ENCODE measurements at regions not wholly inside any gene's neighbourhood (a gene's known extent, or its start where the extent isn't known, plus 50 kb on each side); places are given as distances from the start of the nearest gene placed in this dataset.

DNA sequence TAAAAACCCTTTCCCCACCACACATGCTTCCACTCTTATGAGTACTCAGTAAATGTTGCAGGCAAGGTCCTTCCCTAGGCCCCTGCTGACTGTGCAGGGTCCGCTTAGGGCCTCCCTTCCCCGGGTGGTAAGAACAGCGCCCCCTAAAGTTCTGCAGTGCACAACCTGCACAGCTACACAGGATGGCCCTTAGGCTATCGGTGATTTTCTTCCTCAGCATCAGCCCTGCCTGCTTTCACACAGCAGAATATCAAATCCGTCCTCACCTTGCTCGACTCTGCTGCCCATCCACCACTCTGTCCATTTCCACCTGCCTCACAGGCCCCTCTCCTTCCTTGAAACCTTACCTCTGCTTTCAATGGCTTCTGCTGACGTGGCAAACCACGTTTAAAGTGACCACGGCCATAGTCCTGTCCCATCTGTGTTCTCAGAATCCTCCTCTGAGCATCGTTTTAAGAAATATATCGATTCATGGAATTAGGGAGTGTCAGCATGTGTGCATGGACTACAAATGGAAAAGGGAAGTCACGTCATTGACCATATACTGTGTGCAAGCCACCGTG is 51.4 kb upstream of the TMEM132E start:
- no peak for FAIRE-seq
- TF ChIP-seq, protein P1, sequence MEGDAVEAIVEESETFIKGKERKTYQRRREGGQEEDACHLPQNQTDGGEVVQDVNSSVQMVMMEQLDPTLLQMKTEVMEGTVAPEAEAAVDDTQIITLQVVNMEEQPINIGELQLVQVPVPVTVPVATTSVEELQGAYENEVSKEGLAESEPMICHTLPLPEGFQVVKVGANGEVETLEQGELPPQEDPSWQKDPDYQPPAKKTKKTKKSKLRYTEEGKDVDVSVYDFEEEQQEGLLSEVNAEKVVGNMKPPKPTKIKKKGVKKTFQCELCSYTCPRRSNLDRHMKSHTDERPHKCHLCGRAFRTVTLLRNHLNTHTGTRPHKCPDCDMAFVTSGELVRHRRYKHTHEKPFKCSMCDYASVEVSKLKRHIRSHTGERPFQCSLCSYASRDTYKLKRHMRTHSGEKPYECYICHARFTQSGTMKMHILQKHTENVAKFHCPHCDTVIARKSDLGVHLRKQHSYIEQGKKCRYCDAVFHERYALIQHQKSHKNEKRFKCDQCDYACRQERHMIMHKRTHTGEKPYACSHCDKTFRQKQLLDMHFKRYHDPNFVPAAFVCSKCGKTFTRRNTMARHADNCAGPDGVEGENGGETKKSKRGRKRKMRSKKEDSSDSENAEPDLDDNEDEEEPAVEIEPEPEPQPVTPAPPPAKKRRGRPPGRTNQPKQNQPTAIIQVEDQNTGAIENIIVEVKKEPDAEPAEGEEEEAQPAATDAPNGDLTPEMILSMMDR (IDR thresholded peaks at IDR 0.05; ENCODE audit: insufficient read depth, missing control alignments) = peak; percentile 13
- DNase-seq (ENCODE audit: insufficient read length, low spot score) = no peak

DNA sequence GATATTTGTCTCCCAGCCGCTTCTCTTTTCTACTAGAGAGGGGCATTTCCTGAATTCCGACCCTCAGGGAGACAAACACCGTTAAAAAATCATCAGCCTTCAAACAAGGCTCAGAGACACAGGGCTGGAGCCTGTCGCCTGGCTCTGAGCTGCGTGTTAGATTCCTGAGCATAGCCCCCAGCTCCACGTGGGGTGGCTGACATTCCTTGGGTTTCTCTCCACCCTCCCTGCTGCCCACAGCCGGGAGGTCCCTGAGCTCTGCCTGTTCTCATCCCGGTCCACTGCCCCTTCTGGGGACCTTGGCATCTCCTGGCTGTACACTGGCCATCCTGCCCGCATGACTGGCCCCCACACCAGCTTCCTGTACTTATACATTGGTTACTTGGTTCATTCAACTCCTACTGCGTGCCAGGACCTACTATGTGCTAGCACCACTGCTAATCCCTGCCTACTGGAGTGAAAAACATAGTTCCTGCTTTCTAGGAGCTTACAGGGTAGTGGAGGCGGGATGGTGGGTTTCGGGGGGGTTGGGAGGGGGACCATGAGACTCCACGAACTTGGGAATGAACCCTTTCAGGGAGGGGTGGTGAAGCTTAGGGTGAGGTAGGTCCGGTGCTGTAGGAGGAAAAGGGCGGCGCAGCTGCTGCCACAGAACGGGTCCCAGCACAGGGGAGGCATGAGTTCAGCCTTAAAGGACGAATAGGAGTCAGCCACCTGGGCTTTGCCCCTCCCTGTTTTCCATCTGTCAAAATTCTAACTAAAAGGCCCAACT is 52.1 kb upstream of the TMEM132E start:
- no peak for DNase-seq (ENCODE audit: insufficient read length, low spot score)
- FAIRE-seq = no peak
- TF ChIP-seq, protein P1 (IDR thresholded peaks at IDR 0.05; ENCODE audit: insufficient read depth, missing control alignments) = no peak

DNA sequence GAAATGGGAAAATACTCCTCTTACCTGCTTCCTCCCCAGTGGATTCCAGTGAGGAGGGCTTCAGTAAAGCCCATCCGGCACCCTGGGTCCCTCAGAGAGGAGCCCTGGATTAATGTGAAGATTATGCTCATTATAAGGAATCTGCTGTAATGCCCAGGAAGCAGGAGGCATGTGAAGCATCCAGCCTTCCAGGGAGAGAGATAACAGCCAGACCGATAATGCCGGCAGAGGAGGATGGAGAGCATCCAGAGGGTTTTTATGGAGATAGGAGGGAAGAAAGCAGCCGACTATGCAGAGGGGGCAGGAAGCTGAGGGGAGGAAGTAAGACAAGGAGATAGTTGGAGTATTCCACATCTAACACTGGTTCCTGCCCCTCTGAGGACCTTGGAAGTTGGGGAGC is 53.7 kb upstream of the TMEM132E start:
- FAIRE-seq = no peak
- no peak for DNase-seq (ENCODE audit: insufficient read length, low spot score)
- TF ChIP-seq, protein P1 (IDR thresholded peaks at IDR 0.05; ENCODE audit: insufficient read depth, missing control alignments) = no peak

DNA sequence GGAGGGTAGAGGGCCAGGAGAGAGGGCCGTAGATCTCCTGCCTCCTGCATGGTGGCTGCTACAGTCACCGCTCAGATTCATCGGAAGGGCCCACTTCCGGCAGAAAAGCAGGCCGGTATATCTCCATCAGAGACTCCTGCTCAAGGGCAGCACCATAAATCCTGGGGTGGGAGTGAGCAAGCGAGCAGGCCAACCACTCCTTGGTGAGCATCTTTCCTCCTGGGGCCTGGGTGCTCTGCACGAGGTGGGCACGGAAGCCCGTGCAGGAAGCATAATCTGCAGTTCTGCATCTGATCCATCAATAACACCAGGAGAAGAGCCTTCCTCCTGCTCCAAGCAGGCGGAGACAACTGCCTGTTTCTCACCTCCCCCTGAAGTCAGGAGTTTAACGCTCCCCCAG is 57.4 kb upstream of the TMEM132E start:
- TF ChIP-seq, protein P1 (IDR thresholded peaks at IDR 0.05; ENCODE audit: insufficient read depth, missing control alignments) = no peak
- no peak for FAIRE-seq
- DNase-seq (ENCODE audit: insufficient read length, low spot score) = no peak

DNA sequence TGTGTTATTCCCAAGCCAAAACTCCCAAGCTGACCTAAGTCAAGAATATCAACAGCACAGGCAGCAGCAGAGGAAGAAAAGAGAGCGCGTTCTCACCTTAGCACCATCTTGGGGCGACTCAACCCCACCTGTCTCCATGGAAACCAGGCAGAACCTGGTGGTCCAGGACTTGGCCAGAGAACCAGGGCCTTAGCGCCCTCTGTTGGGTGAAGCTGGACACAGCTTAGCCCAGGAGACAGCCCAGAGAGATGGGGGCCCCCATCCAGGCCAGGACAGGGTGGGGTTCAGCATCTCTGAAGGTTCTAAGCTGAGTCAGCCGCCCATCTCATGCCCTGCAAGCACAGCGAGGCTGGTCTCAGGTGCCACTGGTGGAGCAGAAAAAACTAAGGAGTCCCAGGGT is 60.1 kb upstream of the TMEM132E start:
- FAIRE-seq (no peak), DNase-seq (ENCODE audit: insufficient read length, low spot score) (no peak)
- TF ChIP-seq, protein P1 (IDR thresholded peaks at IDR 0.05; ENCODE audit: insufficient read depth, missing control alignments) = peak; percentile 57

DNA sequence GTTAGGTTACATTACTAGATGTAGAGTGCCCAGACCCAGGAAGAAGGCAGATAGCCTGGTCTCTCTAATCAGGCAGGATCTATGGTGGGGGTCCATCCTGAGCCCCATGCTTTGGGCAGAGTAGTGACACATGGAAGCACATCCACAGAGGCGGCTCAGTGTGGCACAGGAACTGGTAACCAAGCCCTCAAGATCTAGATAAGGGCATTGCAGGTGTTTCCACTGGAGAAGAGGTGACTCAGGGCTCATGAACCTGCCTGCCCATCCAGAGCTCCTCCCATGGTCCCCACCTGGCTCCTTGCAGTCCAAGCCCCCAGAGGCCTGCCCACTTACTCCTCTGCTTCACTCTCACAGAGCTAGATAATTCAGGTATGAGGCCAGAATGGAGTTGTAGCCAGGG is 62.0 kb upstream of the TMEM132E start:
- DNase-seq (ENCODE audit: insufficient read length, low spot score) (no peak), FAIRE-seq (no peak)
- TF ChIP-seq, protein P1 (IDR thresholded peaks at IDR 0.05; ENCODE audit: insufficient read depth, missing control alignments) = no peak

DNA sequence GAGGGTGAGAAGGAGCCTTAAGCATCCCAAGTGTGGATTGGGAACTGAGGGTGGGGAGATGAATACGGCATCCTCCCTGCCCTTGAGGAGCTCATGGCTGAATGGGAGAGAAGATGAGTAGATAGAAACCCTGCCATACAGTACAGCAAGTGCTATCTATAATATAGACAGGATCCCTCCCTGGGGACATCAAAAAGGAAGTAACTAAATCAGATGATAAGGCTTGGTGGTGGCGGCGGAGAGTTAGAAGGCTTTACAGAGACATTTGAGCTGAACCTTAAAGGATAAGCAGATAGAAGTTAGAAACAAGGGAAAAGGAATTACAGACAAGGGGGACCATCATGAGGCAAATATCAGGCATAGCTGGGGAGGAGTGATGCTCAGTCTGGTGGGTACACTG is 67.5 kb upstream of the TMEM132E start:
- FAIRE-seq = no peak
- TF ChIP-seq, protein P1 (IDR thresholded peaks at IDR 0.05; ENCODE audit: insufficient read depth, missing control alignments) = no peak
- no peak for DNase-seq (ENCODE audit: insufficient read length, low spot score)

All from D721Med (cell line).